ENCODE measurements at regions not wholly inside any gene's neighbourhood (a gene's known extent, or its start where the extent isn't known, plus 50 kb on each side); places are given as distances from the start of the nearest gene placed in this dataset.
"Not testable (repeated sequence)": the region's sequence is repeated elsewhere in the genome, so short reads cannot be mapped to it uniquely, and the experiment has no call there.

- no peak for DNase-seq (ENCODE audit: low read depth, low spot score)
These were observed 309.3 kb upstream of the TGFBR2 start for GRCh38 chr3:30297112-30297511.

DNA sequence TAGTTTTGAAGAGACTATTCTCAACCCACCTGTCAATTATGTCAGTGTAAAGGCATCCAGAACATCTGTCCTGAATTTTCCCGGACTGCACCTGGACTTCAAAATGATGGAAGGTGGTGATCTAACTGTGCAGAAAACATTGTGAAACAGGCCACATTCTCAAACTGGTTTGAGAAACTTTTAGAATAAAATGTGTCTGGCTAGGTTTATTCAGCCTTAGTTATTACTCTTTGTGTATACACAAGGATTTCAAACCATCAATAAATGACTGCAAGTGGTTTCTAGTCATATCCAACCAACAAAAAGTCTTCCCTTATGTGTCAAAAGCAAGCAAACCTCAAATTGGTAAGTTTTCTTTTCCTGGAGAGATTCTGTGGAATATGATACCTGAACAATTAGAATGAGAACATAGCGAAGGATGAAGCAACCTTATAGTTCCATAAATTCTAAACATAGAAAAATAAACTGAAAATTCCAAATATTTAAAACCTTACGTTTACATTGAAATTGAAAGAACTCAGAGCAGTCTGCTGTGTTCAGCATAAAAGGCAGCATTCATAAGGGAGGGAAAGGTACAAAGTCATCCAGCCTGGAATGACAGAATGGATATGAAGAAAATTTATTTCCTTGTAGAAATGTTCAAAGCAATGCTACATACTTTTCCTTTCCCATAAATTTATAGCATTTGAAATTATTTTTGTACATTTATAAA, 306.6 kb upstream of the TGFBR2 start:
- no peak for DNase-seq (ENCODE audit: low read depth, low spot score)

GRCh38 chr3:30300809-30301208, 305.6 kb upstream of the TGFBR2 start:
- no peak for DNase-seq (ENCODE audit: low read depth, low spot score)

DNA sequence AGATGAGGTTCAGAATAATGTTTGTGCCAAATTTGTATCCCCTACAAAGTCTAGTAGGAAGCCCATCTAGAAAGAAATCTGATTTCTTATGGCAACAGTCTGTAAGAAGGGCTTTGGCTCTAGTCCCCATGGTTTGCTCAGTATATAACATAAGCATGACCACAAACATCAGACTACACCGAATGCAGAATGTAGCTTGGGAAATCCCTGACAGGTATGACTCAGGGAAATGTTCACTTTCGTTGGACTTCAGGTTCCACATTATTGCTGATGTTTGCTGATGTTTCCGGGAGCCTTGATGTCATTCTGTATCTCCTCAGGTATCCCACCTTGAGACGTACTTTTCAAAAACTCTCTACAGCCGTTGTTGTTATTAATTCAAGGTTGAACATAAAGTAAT, 304.4 kb upstream of the TGFBR2 start:
- DNase-seq (ENCODE audit: low read depth, low spot score): no peak

DNA sequence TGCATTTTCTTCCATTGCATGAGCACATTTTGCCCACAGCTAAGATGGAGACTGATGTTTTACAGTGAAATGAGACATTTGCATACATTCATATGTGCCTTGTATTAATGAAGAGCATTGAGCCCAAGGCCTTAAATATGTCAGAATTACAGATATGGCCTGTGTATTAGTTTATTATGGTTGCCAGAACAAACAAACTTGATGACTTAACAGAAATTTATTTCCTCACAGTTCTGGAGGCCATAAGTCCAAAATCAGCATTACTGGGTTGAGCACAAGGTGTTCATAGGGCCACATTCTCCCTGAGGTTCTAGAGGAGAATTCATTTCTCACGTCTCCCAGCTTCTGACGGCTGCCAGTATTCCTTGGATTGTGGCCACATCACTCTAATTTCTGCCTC, 302.6 kb upstream of the TGFBR2 start:
- no peak for DNase-seq (ENCODE audit: low read depth, low spot score)

GRCh38 chr3:30305021-30305420, 301.4 kb upstream of the TGFBR2 start:
- DNase-seq (ENCODE audit: low read depth, low spot score): no peak

GRCh38 chr3:30306896-30307295, 299.5 kb upstream of the TGFBR2 start:
- DNase-seq (ENCODE audit: low read depth, low spot score): no peak

- no peak for DNase-seq (ENCODE audit: low read depth, low spot score)
These were observed 298.9 kb upstream of the TGFBR2 start for GRCh38 chr3:30307372-30307950.

- DNase-seq (ENCODE audit: low read depth, low spot score): no peak
These were observed 298.3 kb upstream of the TGFBR2 start for GRCh38 chr3:30308131-30308530.

DNA sequence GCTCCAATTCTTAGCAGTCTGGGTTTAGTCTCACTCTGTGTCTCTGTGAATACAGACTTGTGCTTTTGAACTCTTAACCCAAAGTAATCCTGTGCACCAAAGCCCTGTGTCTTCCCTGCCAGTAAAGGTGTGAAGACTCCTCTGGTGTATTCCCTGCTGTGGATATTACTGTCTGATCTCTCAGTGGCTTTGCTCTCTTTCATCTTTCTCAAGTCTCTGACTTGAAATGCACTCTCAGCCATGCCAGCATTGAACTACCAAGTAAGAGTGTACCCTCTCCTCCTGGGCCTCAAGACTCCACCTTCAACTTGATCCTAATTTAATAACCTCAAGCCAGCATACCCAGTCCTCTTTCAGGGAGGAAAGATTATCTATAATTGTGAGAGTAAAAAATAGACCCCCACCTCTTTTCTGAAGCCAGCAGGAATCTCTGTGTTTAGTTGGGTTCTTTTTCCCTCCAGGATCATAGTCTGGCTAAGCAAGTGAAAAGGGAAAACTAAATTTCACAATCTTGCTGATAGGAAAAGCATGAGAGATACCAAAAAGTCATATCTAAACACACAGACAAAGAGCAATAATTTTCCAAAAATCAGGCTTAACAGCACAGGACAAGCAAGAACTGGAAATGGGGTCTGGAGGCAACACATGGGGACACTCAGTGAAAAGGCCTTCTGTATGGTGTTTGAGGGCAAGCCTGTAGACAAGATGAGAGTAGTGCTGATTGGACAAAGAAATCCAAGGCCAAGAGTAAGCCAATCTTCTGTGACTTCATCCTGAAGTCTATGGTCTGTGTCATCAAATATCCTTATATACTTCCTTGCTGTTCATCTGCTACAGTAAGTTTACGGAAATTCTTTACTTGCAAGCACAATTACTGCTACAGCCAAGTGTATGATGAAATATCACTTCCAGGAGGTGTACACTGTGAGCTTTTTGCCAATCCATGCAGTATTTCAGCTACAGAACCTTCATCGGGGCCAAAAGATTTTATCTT, 296.1 kb upstream of the TGFBR2 start:
- DNase-seq (ENCODE audit: low read depth, low spot score): no peak

DNA sequence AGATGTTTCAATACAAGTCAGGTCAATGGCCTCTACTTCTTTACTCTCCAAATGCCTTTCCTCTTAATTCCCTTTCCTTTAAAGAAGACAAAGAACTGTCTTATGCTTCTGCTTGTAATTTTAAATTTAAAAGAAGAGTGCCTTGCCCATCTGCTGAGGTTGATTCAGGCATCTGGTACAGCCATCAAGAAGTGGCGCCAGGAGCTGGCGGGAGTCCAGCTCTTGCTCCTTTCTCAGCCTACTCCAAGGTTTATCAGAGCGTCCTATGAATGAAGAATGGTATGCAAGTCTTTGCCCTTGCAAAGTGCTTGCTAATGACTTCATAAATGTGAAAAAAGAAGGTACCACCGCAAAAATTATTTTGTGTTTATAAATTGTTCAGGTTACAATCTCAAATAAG, 294.6 kb upstream of the TGFBR2 start:
- peak; percentile 61 for DNase-seq (ENCODE audit: low read depth, low spot score)

DNA sequence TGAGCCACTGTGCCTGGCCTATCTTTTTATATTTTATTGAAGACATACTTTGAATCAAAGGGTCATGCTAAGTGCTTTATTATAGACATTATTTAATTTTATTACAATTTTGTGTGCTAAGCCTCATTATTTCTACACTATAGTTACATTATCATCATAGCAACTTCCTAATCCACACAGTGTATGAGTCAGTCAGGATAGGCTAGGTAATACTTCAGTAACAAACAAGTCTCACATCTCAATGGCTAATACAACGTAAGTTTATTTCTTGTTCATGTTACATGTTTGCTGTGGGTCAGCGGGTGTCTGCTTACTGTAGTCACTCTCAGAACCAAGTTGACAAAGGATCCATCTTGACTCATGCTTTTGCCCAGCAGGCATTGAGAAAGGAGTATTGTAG, 292.6 kb upstream of the TGFBR2 start:
- no peak for DNase-seq (ENCODE audit: low read depth, low spot score)

DNA sequence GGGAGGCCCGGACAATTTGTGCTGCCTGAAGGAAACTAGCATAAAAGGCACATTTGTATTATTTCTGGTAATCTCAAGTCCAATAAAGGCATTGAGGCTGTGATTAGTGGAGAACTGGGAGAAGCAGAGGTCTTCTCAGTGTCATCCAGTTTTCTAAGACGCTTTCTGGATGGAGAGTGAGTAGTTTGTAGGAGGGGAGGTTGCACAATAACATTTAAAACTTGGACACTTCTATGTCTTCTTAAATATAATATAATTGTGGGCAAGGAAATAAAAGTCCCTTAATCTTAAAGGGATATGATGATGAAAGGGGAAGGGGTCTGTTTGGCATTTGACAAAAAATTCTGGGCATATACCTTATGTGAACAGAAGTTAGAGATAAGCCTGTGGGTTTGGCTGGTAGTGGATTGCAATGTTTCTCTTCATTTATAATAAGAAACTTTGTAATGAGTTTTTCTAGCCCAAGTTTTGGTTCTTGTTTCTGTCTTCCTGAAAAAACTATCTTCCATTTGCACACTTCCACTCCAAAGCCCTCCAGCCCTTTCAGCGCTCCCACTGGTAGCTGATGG, 291.6 kb upstream of the TGFBR2 start:
- no peak for DNase-seq (ENCODE audit: low read depth, low spot score)

DNA sequence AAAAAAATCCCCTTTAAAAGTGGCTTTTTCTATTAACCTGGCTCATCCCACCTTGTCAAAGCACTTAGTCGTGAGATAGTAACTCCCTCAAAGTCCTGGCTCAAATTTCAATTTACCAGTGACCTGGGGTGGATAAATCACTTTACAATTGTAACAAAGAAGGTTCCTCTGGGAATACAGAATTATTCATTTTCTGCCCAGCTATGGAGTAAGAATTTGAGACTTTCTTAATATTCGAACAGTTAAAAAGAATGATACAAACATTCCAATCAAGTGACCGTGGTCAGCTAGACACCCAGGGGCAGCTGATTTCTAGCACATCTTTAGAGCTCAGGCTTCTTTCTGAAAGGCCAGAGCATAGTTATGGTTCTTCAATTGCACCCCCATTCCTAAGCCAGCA, 291.0 kb upstream of the TGFBR2 start:
- DNase-seq (ENCODE audit: low read depth, low spot score): no peak

- DNase-seq (ENCODE audit: low read depth, low spot score): no peak
These were observed 288.8 kb upstream of the TGFBR2 start for GRCh38 chr3:30317561-30317960.

GRCh38 chr3:30318110-30318509, 288.3 kb upstream of the TGFBR2 start:
- DNase-seq (ENCODE audit: low read depth, low spot score): no peak

GRCh38 chr3:30319713-30320112, 286.7 kb upstream of the TGFBR2 start:
- no peak for DNase-seq (ENCODE audit: low read depth, low spot score)

- no peak for DNase-seq (ENCODE audit: low read depth, low spot score)
These were observed 286.0 kb upstream of the TGFBR2 start for GRCh38 chr3:30320392-30320791.

GRCh38 chr3:30321065-30321464, 285.3 kb upstream of the TGFBR2 start:
- DNase-seq (ENCODE audit: low read depth, low spot score): peak; percentile 26

- DNase-seq (ENCODE audit: low read depth, low spot score): not testable (repeated sequence)
These were observed 282.8 kb upstream of the TGFBR2 start for GRCh38 chr3:30323649-30324048.

GRCh38 chr3:30324587-30324986, 281.8 kb upstream of the TGFBR2 start:
- DNase-seq (ENCODE audit: low read depth, low spot score): no peak

- not testable (repeated sequence) for DNase-seq (ENCODE audit: low read depth, low spot score)
These were observed 278.4 kb upstream of the TGFBR2 start for GRCh38 chr3:30327976-30328375.
